Calu3 (cell line): ENCODE measurements at regions not wholly inside any gene's neighbourhood (a gene's known extent, or its start where the extent isn't known, plus 50 kb on each side); places are given as distances from the start of the nearest gene placed in this dataset.

Experiments used
- BruUV-seq: library from RNA; stranded (reverse); fragments of 400-500 nt; replicated peaks from 2 replicates; lab custom pipeline; 2021; lab: Mats Ljungman, UMichigan
- CTCF ChIA-PET: fragments of 300-600 bp; sonication (Branson Sonifier 250); formaldehyde crosslinking; loops from one replicate; lab custom pipeline; 2022; ENCODE audit warnings: antibody characterized with exemption; lab: Charles Lee
- DNase-seq: peaks from one replicate; pipeline ENCODE4 v3.0.0; 2022
- H3K27ac Mint-ChIP-seq: one replicate; pipeline ENCODE4 v1.8.0; 2022; ENCODE audit warnings: mixed read lengths; ENCODE audit not compliant: unreplicated experiment
- H3K27me3 Mint-ChIP-seq: one replicate; pipeline ENCODE4 v1.8.0; 2022; ENCODE audit warnings: mixed read lengths; ENCODE audit not compliant: unreplicated experiment
- H3K36me3 Mint-ChIP-seq: one replicate; pipeline ENCODE4 v1.8.0; 2022; ENCODE audit warnings: mild to moderate bottlenecking, moderate library complexity, mixed read lengths; ENCODE audit not compliant: insufficient read depth, unreplicated experiment
- H3K4me1 Mint-ChIP-seq: one replicate; pipeline ENCODE4 v1.8.0; 2022; ENCODE audit warnings: mild to moderate bottlenecking, low read depth, mixed read lengths; ENCODE audit not compliant: unreplicated experiment
- H3K4me3 Mint-ChIP-seq: one replicate; pipeline ENCODE4 v1.8.0; 2022; ENCODE audit warnings: mild to moderate bottlenecking, low read depth, moderate library complexity, mixed read lengths; ENCODE audit not compliant: unreplicated experiment
- H3K9me3 Mint-ChIP-seq: one replicate; pipeline ENCODE4 v1.8.0; 2022; ENCODE audit warnings: low read depth, mixed read lengths; ENCODE audit not compliant: unreplicated experiment
- intact Hi-C: fragments of 100-400 bp; cut with micrococcal nuclease; formaldehyde crosslinking; loops from one replicate; pipeline ENCODE4 v1.10.0; 2022; ENCODE audit not compliant: unreplicated experiment
- TF ChIP-seq, protein P1 (sequence below): fragments of 200-600 bp; IDR thresholded peaks from one replicate; pipeline ENCODE4 v1.8.0; 2022; ENCODE audit warnings: antibody characterized with exemption; ENCODE audit not compliant: unreplicated experiment

DNA sequence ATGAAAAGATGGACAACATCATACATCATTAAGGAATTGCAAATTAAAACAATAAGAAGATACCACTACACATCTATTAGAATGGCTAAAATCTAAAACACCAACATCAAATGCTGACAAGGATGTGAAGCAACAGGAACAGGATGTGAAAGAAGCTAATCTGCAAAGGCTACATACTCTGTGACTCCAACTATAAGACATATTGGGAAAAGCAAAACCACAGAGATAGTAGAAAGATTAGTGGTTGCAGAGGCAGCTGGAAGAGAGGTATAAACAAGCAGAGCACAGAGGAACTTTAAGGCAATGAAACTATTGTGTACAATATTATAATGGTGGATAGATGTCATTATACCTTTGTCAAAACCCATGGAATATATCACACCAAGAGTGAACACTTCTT lies 393.7 kb upstream of the RAB6C start:
- no TSS peak for BruUV-seq
- H3K36me3 Mint-ChIP-seq, result no peaks in the 10 kb centered on the region

DNA sequence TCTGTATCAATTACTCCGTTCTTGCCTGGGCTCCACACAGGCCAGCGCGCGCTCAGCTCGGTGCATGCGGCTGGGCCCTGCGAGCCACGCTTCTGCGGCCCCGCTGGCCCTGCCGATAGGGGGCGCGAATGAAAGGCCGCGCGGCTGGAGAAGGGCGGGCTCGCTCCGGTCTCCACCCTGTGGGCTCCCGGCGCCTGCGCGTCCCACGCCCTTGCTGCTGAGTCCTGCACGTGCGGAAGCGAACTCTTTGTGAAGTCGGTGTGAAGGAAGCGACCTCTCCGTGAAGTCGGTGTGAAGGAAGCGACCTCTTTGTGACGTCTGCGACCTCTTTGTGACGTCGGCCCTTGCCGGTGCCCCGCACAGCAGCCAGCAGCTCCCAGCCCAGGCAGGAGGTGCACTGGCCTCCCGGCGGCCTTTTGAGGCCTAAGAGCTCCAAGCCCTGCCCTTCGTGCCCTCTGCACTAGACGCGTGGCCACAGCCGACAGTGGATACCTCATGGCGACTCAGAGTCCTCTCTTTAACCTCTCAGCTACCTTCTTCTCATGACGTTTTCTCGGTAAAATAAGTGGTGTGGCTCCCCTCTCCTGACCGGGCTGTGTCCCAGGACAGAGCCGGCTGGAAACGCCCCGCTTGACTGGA lies 391.9 kb upstream of the RAB6C start:
- no peak overlapping the region for H3K4me3 Mint-ChIP-seq
- intact Hi-C loops, result no loop called here
- no peak overlapping the region for H3K27ac Mint-ChIP-seq
- TF ChIP-seq, protein P1, sequence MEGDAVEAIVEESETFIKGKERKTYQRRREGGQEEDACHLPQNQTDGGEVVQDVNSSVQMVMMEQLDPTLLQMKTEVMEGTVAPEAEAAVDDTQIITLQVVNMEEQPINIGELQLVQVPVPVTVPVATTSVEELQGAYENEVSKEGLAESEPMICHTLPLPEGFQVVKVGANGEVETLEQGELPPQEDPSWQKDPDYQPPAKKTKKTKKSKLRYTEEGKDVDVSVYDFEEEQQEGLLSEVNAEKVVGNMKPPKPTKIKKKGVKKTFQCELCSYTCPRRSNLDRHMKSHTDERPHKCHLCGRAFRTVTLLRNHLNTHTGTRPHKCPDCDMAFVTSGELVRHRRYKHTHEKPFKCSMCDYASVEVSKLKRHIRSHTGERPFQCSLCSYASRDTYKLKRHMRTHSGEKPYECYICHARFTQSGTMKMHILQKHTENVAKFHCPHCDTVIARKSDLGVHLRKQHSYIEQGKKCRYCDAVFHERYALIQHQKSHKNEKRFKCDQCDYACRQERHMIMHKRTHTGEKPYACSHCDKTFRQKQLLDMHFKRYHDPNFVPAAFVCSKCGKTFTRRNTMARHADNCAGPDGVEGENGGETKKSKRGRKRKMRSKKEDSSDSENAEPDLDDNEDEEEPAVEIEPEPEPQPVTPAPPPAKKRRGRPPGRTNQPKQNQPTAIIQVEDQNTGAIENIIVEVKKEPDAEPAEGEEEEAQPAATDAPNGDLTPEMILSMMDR, result no peak
- no peaks in the 10 kb centered on the region for H3K4me1 Mint-ChIP-seq
- BruUV-seq, result no TSS peak
- H3K9me3 Mint-ChIP-seq, result peaks cover 18% of the 10 kb centered on the region
- CTCF ChIA-PET, result no interaction called here
- no peak for DNase-seq
- no peaks in the 10 kb centered on the region for H3K27me3 Mint-ChIP-seq
- no peaks in the 10 kb centered on the region for H3K36me3 Mint-ChIP-seq

More for the DNA sequence above, 393.7 kb upstream of the RAB6C start:
- no peak for DNase-seq
- CTCF ChIA-PET, result no interaction called here
- Mint-ChIP-seq H3K9me3 (peaks cover 21% of the 10 kb centered on the region), H3K4me1 (no peaks in the 10 kb centered on the region), H3K4me3 (no peak overlapping the region), H3K27ac (no peak overlapping the region), H3K27me3 (no peaks in the 10 kb centered on the region)
- intact Hi-C loops, result no loop called here
- TF ChIP-seq, protein P1, result no peak

- Mint-ChIP-seq H3K9me3 (peaks cover 15% of the 10 kb centered on the region), H3K27ac (no peak overlapping the region), H3K27me3 (no peaks in the 10 kb centered on the region), H3K4me3 (no peak overlapping the region), H3K36me3 (no peaks in the 10 kb centered on the region), H3K4me1 (no peaks in the 10 kb centered on the region)
- TF ChIP-seq, protein P1, result no peak
- BruUV-seq, result no TSS peak
- intact Hi-C loops, result no loop called here
- DNase-seq, result no peak
- CTCF ChIA-PET, result no interaction called here
Measured at GRCh38 chr2:129604560-129604959, 374.9 kb upstream of the RAB6C start.

DNA sequence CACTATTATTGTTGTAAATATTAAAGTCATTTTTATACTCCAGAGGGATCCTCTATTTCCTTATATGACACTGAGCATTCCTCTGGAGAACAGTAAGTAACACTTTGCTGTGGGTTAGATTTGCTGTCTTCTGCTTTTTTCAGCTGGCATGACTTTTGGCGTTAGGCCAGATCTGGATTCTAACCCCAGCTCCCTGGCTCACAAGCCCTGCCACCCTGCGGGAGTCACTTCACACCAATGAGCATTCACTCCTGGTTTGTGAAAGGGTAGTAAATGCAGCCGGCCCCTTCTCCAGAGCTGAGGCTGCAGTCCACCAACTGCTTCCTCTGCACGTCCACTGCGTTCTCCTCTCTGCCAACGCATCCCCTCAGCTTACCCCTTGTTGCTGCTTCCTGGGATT lies 373.8 kb upstream of the RAB6C start:
- DNase-seq, result no peak
- TF ChIP-seq, protein P1, result no peak
- Mint-ChIP-seq H3K36me3 (no peaks in the 10 kb centered on the region), H3K27ac (no peak overlapping the region), H3K4me1 (no peaks in the 10 kb centered on the region), H3K27me3 (no peaks in the 10 kb centered on the region), H3K9me3 (peaks cover 13% of the 10 kb centered on the region), H3K4me3 (no peak overlapping the region)
- no TSS peak for BruUV-seq
- intact Hi-C loops, result no loop called here
- CTCF ChIA-PET, result no interaction called here
